ENCODE measurements at regions not wholly inside any gene's neighbourhood (a gene's known extent, or its start where the extent isn't known, plus 50 kb on each side); places are given as distances from the start of the nearest gene placed in this dataset.

- no peak for TF ChIP-seq CTCF (IDR thresholded peaks at IDR 0.05; ENCODE audit: low read depth, low read length, poor library complexity, severe bottlenecking)
- no peak for TF ChIP-seq EZH2phosphoT487 (IDR thresholded peaks at IDR 0.05; ENCODE audit: borderline replicate concordance, low read length)
Observed at GRCh38 chr13:40429706-40430545, 236.5 kb downstream of the FOXO1 start.
